Lung (tissue), 11 donors: ENCODE measurements at regions not wholly inside any gene's neighbourhood (a gene's known extent, or its start where the extent isn't known, plus 50 kb on each side); places are given as distances from the start of the nearest gene placed in this dataset.
"Not testable (repeated sequence)": the region's sequence is repeated elsewhere in the genome, so short reads cannot be mapped to it uniquely, and the experiment has no call there.

Source experiments
- ATAC-seq: fragments of 200-7000 bp; cut with Tn5 transposase; one replicate; pipeline ENCODE4 v1.9.1; 2020; ENCODE audit warnings: moderate number of reproducible peaks; ENCODE audit not compliant: insufficient read depth, low FRiP score
- DNase-seq, 3 donors: peaks; one replicate each; pipeline ENCODE4 v3.0.0-alpha.2; 2013 to 2017
- H3K27ac ChIP-seq, 2 donors: one replicate each; pipeline ENCODE4 v1.5.1; 2013; ENCODE audit warnings: mild to moderate bottlenecking in 2 of 2, moderate library complexity in 2 of 2, control low read depth in 1 of 2, inconsistent platforms in 1 of 2, low read depth in 1 of 2, low read length in 1 of 2
- H3K27me3 ChIP-seq, 3 donors: one replicate each; pipeline ENCODE4 v1.5.1; 2013; ENCODE audit warnings: low read length in 2 of 3; ENCODE audit not compliant: control insufficient read depth in 3 of 3, insufficient read depth in 3 of 3
- H3K36me3 ChIP-seq, 4 donors: one replicate each; pipeline ENCODE4 v1.5.1; 2013; ENCODE audit warnings: low read length in 4 of 4, mild to moderate bottlenecking in 1 of 4, moderate library complexity in 1 of 4; ENCODE audit not compliant: control insufficient read depth in 4 of 4, insufficient read depth in 4 of 4
- H3K4me1 ChIP-seq, 5 donors: one replicate each; pipeline ENCODE4 v1.5.1; 2013; ENCODE audit warnings: low read length in 5 of 5, mild to moderate bottlenecking in 2 of 5, moderate library complexity in 1 of 5; ENCODE audit not compliant: control insufficient read depth in 5 of 5, insufficient read depth in 5 of 5
- H3K4me3 ChIP-seq: one replicate; pipeline ENCODE4 v1.5.1; 2013; ENCODE audit warnings: mild to moderate bottlenecking, control low read depth, moderate library complexity
- H3K9ac ChIP-seq, 2 donors: one replicate each; pipeline ENCODE4 v1.5.1; 2013; ENCODE audit warnings: low read length in 2 of 2, control low read depth in 1 of 2; ENCODE audit not compliant: insufficient read depth in 1 of 2
- H3K9me3 ChIP-seq, 4 donors: one replicate each; pipeline ENCODE4 v1.5.1; 2013; ENCODE audit warnings: low read length in 3 of 4, mild to moderate bottlenecking in 1 of 4, moderate library complexity in 1 of 4; ENCODE audit not compliant: control insufficient read depth in 4 of 4, insufficient read depth in 3 of 4
- CTCF ChIP-seq: IDR thresholded peaks from 2 replicates; pipeline ENCODE4 v1.5.1; 2012; ENCODE audit warnings: mild to moderate bottlenecking; ENCODE audit errors: control extremely low read depth, extremely low read depth
- WGBS, 2 donors: extraction: QIAGEN DNeasy Blood & Tissue Kit; methylation state at CpG; one replicate each; pipeline ENCODE4 v1.1.7; 2013; 5-methylcytosine and 5-hydroxymethylcytosine counted together
- donor health status: control.
- donor health status: control.
- donor health status: Bipolar disorder and iron deficiency.
- donor health status: healthy.
- donor health status: DM: yes; HTN: yes; CAD: no.

- DNase-seq (no peak), ATAC-seq (no peak)
- H3K9ac ChIP-seq: no peak overlapping the region
Observed at GRCh38 chrX:35461164-35461563, 337.0 kb upstream of the MAGEB16 start.

GRCh38 chrX:35496671-35497070 lies 301.5 kb upstream of the MAGEB16 start:
- H3K36me3 ChIP-seq, H3K9ac ChIP-seq, DNase-seq, H3K4me3 ChIP-seq, H3K27ac ChIP-seq, ATAC-seq, H3K27me3 ChIP-seq, H3K9me3 ChIP-seq, H3K4me1 ChIP-seq: not testable (repeated sequence)
- WGBS, 2 donors: 69 to 74% methylated on average over 7 of the region's 7 CpGs

More at GRCh38 chrX:35461164-35461563, 337.0 kb upstream of the MAGEB16 start:
- H3K27ac ChIP-seq: no peak overlapping the region
- TF ChIP-seq CTCF: no peak
- H3K36me3 ChIP-seq: no peaks in the 10 kb centered on the region
- peaks cover 0 to 3% (median 0%) of the 10 kb centered on the region in 4 donors for H3K9me3 ChIP-seq
- WGBS, 2 donors: 71 to 79% methylated on average over 1 of the region's 1 CpG
- H3K4me1 ChIP-seq: no peaks in the 10 kb centered on the region
- H3K4me3 ChIP-seq: no peak overlapping the region
- peaks cover 0 to 3% (median 0%) of the 10 kb centered on the region in 3 donors for H3K27me3 ChIP-seq

- not testable (repeated sequence) for H3K36me3 ChIP-seq, H3K4me1 ChIP-seq, H3K4me3 ChIP-seq, H3K9ac ChIP-seq, ATAC-seq, H3K9me3 ChIP-seq, H3K27me3 ChIP-seq, H3K27ac ChIP-seq, DNase-seq
- WGBS, 2 donors: 78 to 84% methylated on average over 5 to 7 of the region's 7 CpGs
Observed at GRCh38 chrX:35497453-35497852, 300.7 kb upstream of the MAGEB16 start.

- no peak overlapping the region for H3K27ac ChIP-seq
- 82 to 95% methylated on average over 14 to 53 of the region's 55 CpGs for WGBS, 2 donors
- no peak overlapping the region for H3K9ac ChIP-seq
- DNase-seq (no peak), ATAC-seq (no peak)
- H3K4me1 ChIP-seq: no peaks in the 10 kb centered on the region
- H3K9me3 ChIP-seq: peaks cover 0 to 4% (median 0%) of the 10 kb centered on the region in 4 donors
- TF ChIP-seq CTCF: no peak
- H3K4me3 ChIP-seq: no peak overlapping the region
- peaks cover 0 to 2% (median 0%) of the 10 kb centered on the region in 3 donors for H3K27me3 ChIP-seq
- H3K36me3 ChIP-seq: no peaks in the 10 kb centered on the region
Observed at GRCh38 chrX:35499071-35499862, 298.9 kb upstream of the MAGEB16 start.
